HL-60 (cell line): ENCODE measurements at regions not wholly inside any gene's neighbourhood (a gene's known extent, or its start where the extent isn't known, plus 50 kb on each side); places are given as distances from the start of the nearest gene placed in this dataset.

ENCODE experiments used
- GABPA ChIP-seq: IDR thresholded peaks from 2 replicates; pipeline ENCODE4 v1.6.1; 2012; ENCODE audit warnings: low read depth
- POLR2AphosphoS5 ChIP-seq: IDR thresholded peaks from 2 replicates; pipeline ENCODE4 v1.6.1; 2012; ENCODE audit warnings: low read depth
- SPI1 ChIP-seq: IDR thresholded peaks from 2 replicates; pipeline ENCODE4 v1.6.1; 2012; ENCODE audit warnings: low read depth, mild to moderate bottlenecking, borderline replicate concordance
- TF ChIP-seq, protein P1 (sequence below): IDR thresholded peaks from one replicate; pipeline ENCODE4 v1.5.1; 2011; ENCODE audit warnings: low read length, control low read depth, inconsistent platforms; ENCODE audit not compliant: insufficient read depth
- TF ChIP-seq, protein P2 (sequence below): IDR thresholded peaks from 2 replicates; pipeline ENCODE4 v1.6.1; 2012; ENCODE audit warnings: low read depth; ENCODE audit not compliant: insufficient replicate concordance

DNA sequence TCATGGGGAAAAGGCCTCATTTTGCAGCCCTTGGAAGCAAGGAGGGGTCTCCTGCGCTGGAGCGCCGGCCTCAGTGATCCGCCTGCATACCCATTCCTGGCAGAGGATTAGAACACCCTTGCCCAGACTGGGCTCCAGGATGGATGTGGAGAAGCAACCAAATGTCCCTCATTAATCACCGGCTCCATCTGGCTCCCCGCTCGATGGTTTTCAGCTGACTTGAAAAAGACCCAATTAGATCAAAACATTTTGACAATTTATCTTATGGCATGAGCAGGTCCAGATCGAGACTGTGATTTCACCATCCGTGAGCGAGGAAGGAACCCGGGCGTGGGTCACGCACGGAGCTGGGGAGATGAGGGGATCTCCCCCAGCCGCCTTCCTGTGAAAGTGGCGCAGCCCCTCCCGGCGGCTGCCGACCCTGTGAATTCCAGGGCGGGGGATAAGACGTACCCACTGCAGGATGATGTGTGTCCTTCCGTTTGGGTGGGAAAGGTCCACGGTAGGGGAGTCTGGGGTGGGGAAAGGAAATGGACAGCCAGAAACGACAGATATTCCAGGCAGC is 141.6 kb downstream of the EMX2 start:
- TF ChIP-seq GABPA (no peak), POLR2AphosphoS5 (no peak), SPI1 (no peak)
- TF ChIP-seq, protein P1, sequence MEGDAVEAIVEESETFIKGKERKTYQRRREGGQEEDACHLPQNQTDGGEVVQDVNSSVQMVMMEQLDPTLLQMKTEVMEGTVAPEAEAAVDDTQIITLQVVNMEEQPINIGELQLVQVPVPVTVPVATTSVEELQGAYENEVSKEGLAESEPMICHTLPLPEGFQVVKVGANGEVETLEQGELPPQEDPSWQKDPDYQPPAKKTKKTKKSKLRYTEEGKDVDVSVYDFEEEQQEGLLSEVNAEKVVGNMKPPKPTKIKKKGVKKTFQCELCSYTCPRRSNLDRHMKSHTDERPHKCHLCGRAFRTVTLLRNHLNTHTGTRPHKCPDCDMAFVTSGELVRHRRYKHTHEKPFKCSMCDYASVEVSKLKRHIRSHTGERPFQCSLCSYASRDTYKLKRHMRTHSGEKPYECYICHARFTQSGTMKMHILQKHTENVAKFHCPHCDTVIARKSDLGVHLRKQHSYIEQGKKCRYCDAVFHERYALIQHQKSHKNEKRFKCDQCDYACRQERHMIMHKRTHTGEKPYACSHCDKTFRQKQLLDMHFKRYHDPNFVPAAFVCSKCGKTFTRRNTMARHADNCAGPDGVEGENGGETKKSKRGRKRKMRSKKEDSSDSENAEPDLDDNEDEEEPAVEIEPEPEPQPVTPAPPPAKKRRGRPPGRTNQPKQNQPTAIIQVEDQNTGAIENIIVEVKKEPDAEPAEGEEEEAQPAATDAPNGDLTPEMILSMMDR = no peak
- TF ChIP-seq, protein P2, sequence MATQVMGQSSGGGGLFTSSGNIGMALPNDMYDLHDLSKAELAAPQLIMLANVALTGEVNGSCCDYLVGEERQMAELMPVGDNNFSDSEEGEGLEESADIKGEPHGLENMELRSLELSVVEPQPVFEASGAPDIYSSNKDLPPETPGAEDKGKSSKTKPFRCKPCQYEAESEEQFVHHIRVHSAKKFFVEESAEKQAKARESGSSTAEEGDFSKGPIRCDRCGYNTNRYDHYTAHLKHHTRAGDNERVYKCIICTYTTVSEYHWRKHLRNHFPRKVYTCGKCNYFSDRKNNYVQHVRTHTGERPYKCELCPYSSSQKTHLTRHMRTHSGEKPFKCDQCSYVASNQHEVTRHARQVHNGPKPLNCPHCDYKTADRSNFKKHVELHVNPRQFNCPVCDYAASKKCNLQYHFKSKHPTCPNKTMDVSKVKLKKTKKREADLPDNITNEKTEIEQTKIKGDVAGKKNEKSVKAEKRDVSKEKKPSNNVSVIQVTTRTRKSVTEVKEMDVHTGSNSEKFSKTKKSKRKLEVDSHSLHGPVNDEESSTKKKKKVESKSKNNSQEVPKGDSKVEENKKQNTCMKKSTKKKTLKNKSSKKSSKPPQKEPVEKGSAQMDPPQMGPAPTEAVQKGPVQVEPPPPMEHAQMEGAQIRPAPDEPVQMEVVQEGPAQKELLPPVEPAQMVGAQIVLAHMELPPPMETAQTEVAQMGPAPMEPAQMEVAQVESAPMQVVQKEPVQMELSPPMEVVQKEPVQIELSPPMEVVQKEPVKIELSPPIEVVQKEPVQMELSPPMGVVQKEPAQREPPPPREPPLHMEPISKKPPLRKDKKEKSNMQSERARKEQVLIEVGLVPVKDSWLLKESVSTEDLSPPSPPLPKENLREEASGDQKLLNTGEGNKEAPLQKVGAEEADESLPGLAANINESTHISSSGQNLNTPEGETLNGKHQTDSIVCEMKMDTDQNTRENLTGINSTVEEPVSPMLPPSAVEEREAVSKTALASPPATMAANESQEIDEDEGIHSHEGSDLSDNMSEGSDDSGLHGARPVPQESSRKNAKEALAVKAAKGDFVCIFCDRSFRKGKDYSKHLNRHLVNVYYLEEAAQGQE = no peak
